Skin epidermis (tissue), 12 donors: ENCODE measurements at regions not wholly inside any gene's neighbourhood (a gene's known extent, or its start where the extent isn't known, plus 50 kb on each side); places are given as distances from the start of the nearest gene placed in this dataset.

Experiments
- H3K27ac ChIP-seq, 21 experiments: fragments of 200-600 bp; sonication (generic) in 11 of 21; one replicate each; pipeline ENCODE4 v1.5.0; 2020; ENCODE audit warnings: mild to moderate bottlenecking in 3 of 21, inconsistent platforms in 2 of 21, moderate library complexity in 2 of 21
- H3K4me3 ChIP-seq, 7 experiments: fragments of 200-600 bp; sonication (generic) in 2 of 7; one replicate each; pipeline ENCODE4 v1.5.0; 2020; ENCODE audit warnings: inconsistent platforms in 2 of 7, mild to moderate bottlenecking in 2 of 7, moderate library complexity in 1 of 7

- Histone ChIP-seq H3K4me3 (no peak overlapping the region), H3K27ac (peak overlapping the region in 1 of 21 experiments; percentile 39)
Observed at GRCh38 chr1:23616292-23616824, 57.1 kb upstream of the ID3 start.

- H3K4me3 ChIP-seq, result no peak overlapping the region
- H3K27ac ChIP-seq, result peak overlapping the region in 1 of 21 experiments; percentile 39
Observed at GRCh38 chr1:23615852-23616251, 56.6 kb upstream of the ID3 start.

DNA sequence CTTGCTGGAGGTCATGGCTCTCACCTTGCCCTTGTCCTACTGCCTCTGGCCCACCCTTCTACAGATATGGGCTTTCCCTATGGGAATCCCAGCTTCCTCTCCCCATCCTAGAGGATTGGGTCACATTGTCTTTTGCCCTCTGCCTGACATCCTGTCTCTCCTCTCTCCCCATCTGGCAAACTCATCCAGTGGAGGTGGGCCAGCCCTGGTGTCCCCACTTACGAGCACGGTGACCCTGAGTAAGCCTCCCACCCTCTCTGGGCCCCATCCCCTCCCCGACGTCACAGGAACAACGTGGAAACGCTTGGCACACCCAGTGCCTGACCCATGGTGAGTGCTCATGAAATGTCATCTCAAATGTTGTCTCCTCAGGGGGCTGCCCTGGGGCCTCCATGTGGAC, 56.1 kb upstream of the ID3 start:
- peak overlapping the region in 3 of 21 experiments; percentile 12 to 79 (median 30) for H3K27ac ChIP-seq

GRCh38 chr1:23614032-23614660, 54.8 kb upstream of the ID3 start:
- no peak overlapping the region for H3K4me3 ChIP-seq
- H3K27ac ChIP-seq, result peak overlapping the region in 7 of 21 experiments; percentile 5 to 81 (median 77)

More for the DNA sequence above, 56.1 kb upstream of the ID3 start:
- no peak overlapping the region for H3K4me3 ChIP-seq

- Histone ChIP-seq H3K27ac (peak overlapping the region in 9 of 21 experiments; percentile 5 to 81 (median 71)), H3K4me3 (no peak overlapping the region)
Observed at GRCh38 chr1:23613191-23614031, 54.1 kb upstream of the ID3 start.

DNA sequence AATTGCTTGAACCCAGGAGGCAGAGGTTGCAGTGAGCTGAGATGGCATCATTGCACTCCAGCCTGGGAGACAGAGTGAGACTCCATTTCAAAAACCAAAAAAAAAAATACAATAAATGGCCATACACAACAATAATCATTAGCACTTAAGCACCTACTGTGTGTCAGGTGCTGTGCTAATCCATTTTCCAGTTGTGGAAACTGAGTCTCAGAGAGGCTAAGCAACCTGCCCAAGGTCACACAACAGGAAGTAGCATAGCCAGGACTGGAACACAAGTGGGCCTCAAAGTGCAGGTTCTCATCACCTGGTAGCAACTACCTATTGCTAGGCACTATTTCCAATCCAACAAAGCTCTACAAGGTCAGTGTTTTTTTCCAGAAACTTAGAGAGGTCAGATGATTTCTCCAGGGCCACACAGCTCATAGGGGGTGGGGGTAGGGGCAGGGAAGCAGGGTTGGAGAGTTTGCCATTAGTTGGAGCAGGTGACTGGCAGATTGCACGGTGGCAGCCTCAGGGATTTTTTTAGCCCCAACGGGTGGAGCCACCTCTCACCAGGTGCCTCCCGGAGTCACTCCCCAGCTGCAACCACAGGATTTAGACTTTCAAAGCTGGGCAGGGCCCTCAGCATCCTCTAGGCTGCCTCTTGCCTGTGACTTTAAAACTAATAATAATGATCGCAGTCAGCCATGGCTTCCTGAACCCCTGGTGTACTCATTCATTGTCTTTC, 52.5 kb upstream of the ID3 start:
- Histone ChIP-seq H3K27ac (peak overlapping the region in 5 of 21 experiments; percentile 67 to 81 (median 78)), H3K4me3 (no peak overlapping the region)

DNA sequence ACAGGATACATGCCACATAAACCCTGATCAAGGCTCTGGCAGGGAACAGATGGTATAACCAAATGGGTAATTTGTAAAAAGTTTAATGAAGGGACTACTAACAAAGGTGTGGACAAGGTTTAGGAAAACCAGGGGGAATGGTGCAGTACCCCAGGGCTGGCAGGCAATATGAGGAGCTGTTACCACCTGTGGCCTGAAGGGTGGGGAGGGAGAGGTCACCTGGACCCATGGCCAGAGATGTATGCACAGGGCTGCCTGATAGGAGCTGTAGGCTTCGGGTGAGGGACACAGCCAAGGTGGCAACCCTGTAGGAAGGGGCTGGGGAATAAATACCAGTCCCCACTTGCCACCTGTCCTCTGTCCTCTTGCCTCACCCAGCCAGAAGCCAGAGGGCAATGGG, 51.4 kb upstream of the ID3 start:
- Histone ChIP-seq H3K27ac (peak overlapping the region in 1 of 21 experiments; percentile 16), H3K4me3 (no peak overlapping the region)

DNA sequence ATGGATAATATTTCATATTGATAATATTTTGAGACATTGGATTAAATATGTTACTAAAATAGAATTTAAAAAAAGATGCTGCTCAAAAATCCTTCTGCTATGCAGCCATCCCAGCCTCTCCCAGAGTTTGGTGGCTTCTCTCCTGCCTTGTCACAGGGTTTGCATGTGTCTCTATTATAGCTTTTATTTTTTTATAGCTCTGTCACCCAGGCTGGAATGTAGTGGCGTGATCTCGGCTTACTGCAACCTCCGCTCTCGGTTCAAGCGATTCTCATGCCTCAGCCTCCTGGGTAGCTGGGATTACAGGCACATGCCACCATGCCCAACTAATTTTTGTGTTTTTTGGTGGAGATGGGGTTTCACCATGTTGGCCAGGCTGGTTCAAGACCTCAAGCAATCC, 50.7 kb upstream of the ID3 start:
- Histone ChIP-seq H3K27ac (no peak overlapping the region), H3K4me3 (no peak overlapping the region)
